Activated CD4-positive, alpha-beta T cell treated with anti-CD3 and anti-CD28 coated beads, Interleukin-2, Interleukin-6, amounts not matched to agents 100 ng/mL and 50 ng/mL, durations not matched to agents 16 hours and 8 hours (primary cell): ENCODE measurements at regions not wholly inside any gene's neighbourhood (a gene's known extent, or its start where the extent isn't known, plus 50 kb on each side); places are given as distances from the start of the nearest gene placed in this dataset.
"Not testable (repeated sequence)": the region's sequence is repeated elsewhere in the genome, so short reads cannot be mapped to it uniquely, and the experiment has no call there.

ENCODE experiments used
- DNase-seq: peaks from one replicate; pipeline ENCODE4 v3.0.0-alpha.2; 2020

- no peak for DNase-seq
Measured at GRCh38 chr6:96276305-96276704, 245.3 kb upstream of the UFL1 start.

- DNase-seq = no peak
Measured at GRCh38 chr6:96276856-96277255, 244.8 kb upstream of the UFL1 start.

- DNase-seq = no peak
Measured at GRCh38 chr6:96279084-96279483, 242.5 kb upstream of the UFL1 start.

GRCh38 chr6:96286503-96286902 is 235.1 kb upstream of the UFL1 start:
- no peak for DNase-seq

GRCh38 chr6:96299525-96299924 is 222.1 kb upstream of the UFL1 start:
- DNase-seq = no peak

- DNase-seq = no peak
Measured at GRCh38 chr6:96301023-96301422, 220.6 kb upstream of the UFL1 start.

- DNase-seq = no peak
Measured at GRCh38 chr6:96301781-96302180, 219.8 kb upstream of the UFL1 start.

GRCh38 chr6:96302991-96303390 is 218.6 kb upstream of the UFL1 start:
- DNase-seq = no peak

- DNase-seq = peak; percentile 31
Measured at GRCh38 chr6:96304997-96305396, 216.6 kb upstream of the UFL1 start.

GRCh38 chr6:96330884-96331283 is 190.7 kb upstream of the UFL1 start:
- no peak for DNase-seq

- DNase-seq = no peak
Measured at GRCh38 chr6:96340164-96340563, 181.4 kb upstream of the UFL1 start.

- DNase-seq = no peak
Measured at GRCh38 chr6:96345501-96345900, 176.1 kb upstream of the UFL1 start.

- no peak for DNase-seq
Measured at GRCh38 chr6:96381246-96381645, 140.4 kb upstream of the UFL1 start.

- DNase-seq = peak; percentile 17
Measured at GRCh38 chr6:96391776-96392360, 129.7 kb upstream of the UFL1 start.

- DNase-seq = no peak
Measured at GRCh38 chr6:96394727-96395126, 126.9 kb upstream of the UFL1 start.

- DNase-seq = no peak
Measured at GRCh38 chr6:96410467-96410866, 111.1 kb upstream of the UFL1 start.

GRCh38 chr6:96420294-96420693 is 101.3 kb upstream of the UFL1 start:
- no peak for DNase-seq

GRCh38 chr6:96433950-96434349 is 87.7 kb upstream of the UFL1 start:
- no peak for DNase-seq

- DNase-seq = no peak
Measured at GRCh38 chr6:96436398-96436797, 85.2 kb upstream of the UFL1 start.

GRCh38 chr6:96437228-96437627 is 84.4 kb upstream of the UFL1 start:
- not testable (repeated sequence) for DNase-seq

GRCh38 chr6:96450082-96450769 is 71.4 kb upstream of the UFL1 start:
- no peak for DNase-seq

GRCh38 chr6:96450770-96451130 is 70.9 kb upstream of the UFL1 start:
- no peak for DNase-seq

- DNase-seq = no peak
Measured at GRCh38 chr6:96458771-96459170, 62.8 kb upstream of the UFL1 start.

GRCh38 chr6:96460052-96460700 is 61.4 kb upstream of the UFL1 start:
- no peak for DNase-seq
